ENCODE measurements at regions not wholly inside any gene's neighbourhood (a gene's known extent, or its start where the extent isn't known, plus 50 kb on each side); places are given as distances from the start of the nearest gene placed in this dataset.

DNA sequence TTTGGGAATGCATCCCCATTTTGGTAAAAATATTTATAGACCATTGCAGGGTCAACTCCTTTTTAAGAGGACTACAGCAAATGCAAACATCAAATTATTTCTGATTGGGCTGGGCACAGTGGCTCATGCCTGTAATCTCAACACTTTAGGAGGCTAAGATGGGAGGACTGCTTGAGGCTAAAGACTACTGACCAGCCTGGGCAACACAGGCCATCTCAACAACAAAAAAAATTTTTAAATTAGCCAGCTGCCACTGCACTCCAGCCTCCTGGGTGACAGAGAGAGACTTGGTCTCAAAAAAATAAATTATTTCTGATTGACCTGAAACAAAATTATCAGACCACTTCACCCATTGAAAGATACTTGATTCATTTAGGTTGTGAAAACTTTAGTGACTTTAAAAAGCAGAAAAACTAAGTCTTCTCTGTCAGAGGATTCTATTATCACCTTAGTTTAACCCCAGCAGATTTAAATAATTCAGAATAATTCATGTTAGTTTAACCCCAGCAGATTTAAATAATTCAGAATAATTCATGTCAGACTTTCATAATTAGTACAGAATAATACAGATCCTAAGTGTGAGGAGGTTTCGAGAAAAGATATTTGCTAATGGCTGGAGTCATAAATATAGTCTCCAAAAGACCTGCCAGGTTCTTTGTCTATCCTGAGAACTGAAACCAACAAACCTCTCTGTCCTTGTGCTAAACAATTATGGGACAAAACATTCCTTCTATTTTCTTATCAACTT lies 183.6 kb upstream of the STT3B start:
- TF ChIP-seq, protein P1, sequence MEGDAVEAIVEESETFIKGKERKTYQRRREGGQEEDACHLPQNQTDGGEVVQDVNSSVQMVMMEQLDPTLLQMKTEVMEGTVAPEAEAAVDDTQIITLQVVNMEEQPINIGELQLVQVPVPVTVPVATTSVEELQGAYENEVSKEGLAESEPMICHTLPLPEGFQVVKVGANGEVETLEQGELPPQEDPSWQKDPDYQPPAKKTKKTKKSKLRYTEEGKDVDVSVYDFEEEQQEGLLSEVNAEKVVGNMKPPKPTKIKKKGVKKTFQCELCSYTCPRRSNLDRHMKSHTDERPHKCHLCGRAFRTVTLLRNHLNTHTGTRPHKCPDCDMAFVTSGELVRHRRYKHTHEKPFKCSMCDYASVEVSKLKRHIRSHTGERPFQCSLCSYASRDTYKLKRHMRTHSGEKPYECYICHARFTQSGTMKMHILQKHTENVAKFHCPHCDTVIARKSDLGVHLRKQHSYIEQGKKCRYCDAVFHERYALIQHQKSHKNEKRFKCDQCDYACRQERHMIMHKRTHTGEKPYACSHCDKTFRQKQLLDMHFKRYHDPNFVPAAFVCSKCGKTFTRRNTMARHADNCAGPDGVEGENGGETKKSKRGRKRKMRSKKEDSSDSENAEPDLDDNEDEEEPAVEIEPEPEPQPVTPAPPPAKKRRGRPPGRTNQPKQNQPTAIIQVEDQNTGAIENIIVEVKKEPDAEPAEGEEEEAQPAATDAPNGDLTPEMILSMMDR (optimal IDR thresholded peaks at IDR 0.05 in 1 of 3, IDR thresholded peaks at IDR 0.05 in 1 of 3, conservative IDR thresholded peaks at IDR 0.05 in 1 of 3; ENCODE audit: extremely low read depth in 1 of 3, insufficient read depth in 2 of 3, low read length in 3 of 3), result no peak
- no peak for TF ChIP-seq EZH2 (IDR thresholded peaks at IDR 0.05; ENCODE audit: low read length)

All from keratinocyte (primary cell).